H1 (cell line): ENCODE measurements at regions not wholly inside any gene's neighbourhood (a gene's known extent, or its start where the extent isn't known, plus 50 kb on each side); places are given as distances from the start of the nearest gene placed in this dataset.

ENCODE experiments used
- CHD2 ChIP-seq: IDR thresholded peaks from 2 replicates; pipeline ENCODE4 v1.6.1; 2012; ENCODE audit warnings: low read length, improper control_type of control experiment
- CTCF ChIP-seq, 3 experiments: IDR thresholded peaks; 1 replicate in 2 of 3; 2 replicates in 1 of 3; pipeline versions ENCODE4 v1.5.1 to v1.6.1; 2011; ENCODE audit warnings: low read length in 3 of 3, mild to moderate bottlenecking in 3 of 3, inconsistent platforms in 2 of 3, low read depth in 1 of 3, moderate library complexity in 1 of 3; ENCODE audit not compliant: insufficient read depth in 1 of 3; ENCODE audit errors: control extremely low read depth in 1 of 3
- EGR1 ChIP-seq: IDR thresholded peaks from 2 replicates; pipeline ENCODE4 v1.6.1; 2011; ENCODE audit warnings: low read depth, low read length, borderline replicate concordance
- EP300 ChIP-seq, 2 experiments: IDR thresholded peaks; 1 replicate in 1 of 2; 2 replicates in 1 of 2; pipeline ENCODE4 v1.6.1; 2011 to 2012; ENCODE audit warnings: low read depth in 2 of 2, low read length in 2 of 2, mild to moderate bottlenecking in 2 of 2, borderline replicate concordance in 1 of 2, inconsistent platforms in 1 of 2, moderate library complexity in 1 of 2
- EZH2 ChIP-seq: fragments of 200-600 bp; sonication (generic); IDR thresholded peaks from 2 replicates; pipeline ENCODE4 v1.7.1; 2012; ENCODE audit warnings: low read depth, mild to moderate bottlenecking, moderate library complexity, low read length, inconsistent platforms; ENCODE audit not compliant: severe bottlenecking
- KDM1A ChIP-seq: fragments of 200-600, 300-600 bp; sonication (generic); IDR thresholded peaks from 2 replicates; pipeline ENCODE4 v1.7.1; 2016; ENCODE audit warnings: mild to moderate bottlenecking, low read length, borderline replicate concordance
- MAX ChIP-seq: IDR thresholded peaks from 2 replicates; pipeline ENCODE4 v1.6.1; 2012; ENCODE audit warnings: inconsistent platforms
- POLR2A ChIP-seq, 2 experiments: IDR thresholded peaks; 1 replicate in 1 of 2; 2 replicates in 1 of 2; pipeline ENCODE4 v1.6.1; 2011; ENCODE audit warnings: low read depth in 2 of 2, low read length in 2 of 2, mild to moderate bottlenecking in 2 of 2; ENCODE audit errors: control extremely low read depth in 1 of 2
- POLR2AphosphoS5 ChIP-seq: IDR thresholded peaks from 2 replicates; pipeline ENCODE4 v1.6.1; 2011; ENCODE audit warnings: low read depth, low read length
- RAD21 ChIP-seq, 2 experiments: IDR thresholded peaks in 1 of 2; conservative IDR thresholded peaks in 1 of 2; 2 replicates each; pipeline ENCODE4 v1.6.1; 2011; ENCODE audit warnings: low read depth in 2 of 2, low read length in 2 of 2, improper control_type of control experiment in 1 of 2, inconsistent platforms in 1 of 2, mild to moderate bottlenecking in 1 of 2, moderate library complexity in 1 of 2
- SUZ12 ChIP-seq: fragments of 200-600 bp; sonication (generic); IDR thresholded peaks from 2 replicates; pipeline ENCODE4 v1.6.1; 2012; ENCODE audit warnings: mild to moderate bottlenecking, inconsistent platforms, low read length, moderate library complexity, mixed read lengths
- YY1 ChIP-seq: IDR thresholded peaks from 2 replicates; pipeline ENCODE4 v1.6.1; 2011; ENCODE audit warnings: low read depth, mild to moderate bottlenecking, low read length

GRCh38 chr16:75837681-75838080 lies 111.4 kb upstream of the CPHXL start:
- no peak for TF ChIP-seq EGR1
- no peak for TF ChIP-seq SUZ12
- no peak for TF ChIP-seq POLR2A (IDR thresholded peaks at IDR 0.05; ENCODE audit: control extremely low read depth in 1 of 2, low read depth in 2 of 2, low read length in 2 of 2)
- TF ChIP-seq MAX = no peak
- no peak for TF ChIP-seq RAD21 (IDR thresholded peaks at IDR 0.05 in 1 of 2, conservative IDR thresholded peaks at IDR 0.05 in 1 of 2; ENCODE audit: low read depth in 2 of 2, low read length in 2 of 2)
- TF ChIP-seq CTCF (IDR thresholded peaks at IDR 0.05; ENCODE audit: control extremely low read depth in 1 of 3, insufficient read depth in 1 of 3, low read depth in 1 of 3, low read length in 3 of 3) = no peak
- TF ChIP-seq EP300 (IDR thresholded peaks at IDR 0.05; ENCODE audit: borderline replicate concordance in 1 of 2, low read depth in 2 of 2, low read length in 2 of 2) = no peak
- TF ChIP-seq POLR2AphosphoS5 = no peak
- no peak for TF ChIP-seq CHD2
- no peak for TF ChIP-seq EZH2
- no peak for TF ChIP-seq KDM1A
- no peak for TF ChIP-seq YY1
